Liver (tissue), 7 donors: ENCODE measurements at regions not wholly inside any gene's neighbourhood (a gene's known extent, or its start where the extent isn't known, plus 50 kb on each side); places are given as distances from the start of the nearest gene placed in this dataset.

ENCODE experiments used
- DNase-seq: peaks from one replicate; pipeline ENCODE4 v3.0.0-alpha.2; 2017; ENCODE audit warnings: low spot score
- H3K27ac ChIP-seq, 2 donors: one replicate each; pipeline ENCODE4 v1.7.0; 2013; ENCODE audit warnings: inconsistent platforms in 2 of 2, low read length in 2 of 2, control low read depth in 1 of 2, low read depth in 1 of 2, mild to moderate bottlenecking in 1 of 2
- H3K27me3 ChIP-seq, 4 donors: one replicate each; pipeline versions ENCODE4 v1.6.1 to v1.7.0; 2013; ENCODE audit warnings: low read length in 3 of 4, inconsistent platforms in 1 of 4, mild to moderate bottlenecking in 1 of 4, moderate library complexity in 1 of 4; ENCODE audit not compliant: control insufficient read depth in 4 of 4, insufficient read depth in 4 of 4
- H3K36me3 ChIP-seq, 4 donors: one replicate each; pipeline versions ENCODE4 v1.6.1 to v1.7.0; 2013; ENCODE audit warnings: low read length in 3 of 4, mild to moderate bottlenecking in 3 of 4, low read depth in 1 of 4, moderate library complexity in 1 of 4; ENCODE audit not compliant: control insufficient read depth in 4 of 4, insufficient read depth in 3 of 4
- H3K4me1 ChIP-seq, 4 donors: one replicate each; pipeline versions ENCODE4 v1.6.1 to v1.7.0; 2013; ENCODE audit warnings: low read length in 3 of 4, mild to moderate bottlenecking in 3 of 4, moderate library complexity in 1 of 4; ENCODE audit not compliant: control insufficient read depth in 4 of 4, insufficient read depth in 4 of 4
- H3K4me3 ChIP-seq, 3 donors: one replicate each; pipeline versions ENCODE4 v1.6.1 to v1.7.0; 2013; ENCODE audit warnings: low read length in 3 of 3, control low read depth in 1 of 3, low read depth in 1 of 3, mild to moderate bottlenecking in 1 of 3
- H3K9ac ChIP-seq, 2 donors: one replicate each; pipeline ENCODE4 v1.7.0; 2013; ENCODE audit warnings: low read length in 2 of 2, mild to moderate bottlenecking in 2 of 2, moderate library complexity in 2 of 2, control low read depth in 1 of 2, low read depth in 1 of 2
- H3K9me3 ChIP-seq, 4 donors: one replicate each; pipeline versions ENCODE4 v1.6.1 to v1.7.0; 2013; ENCODE audit warnings: low read length in 3 of 4; ENCODE audit not compliant: control insufficient read depth in 4 of 4
- EGR1 ChIP-seq, 2 donors: IDR thresholded peaks; 2 replicates each; pipeline ENCODE4 v1.6.1; 2016 to 2018; ENCODE audit warnings: antibody characterized with exemption in 2 of 2, low read depth in 2 of 2
- FOXA1 ChIP-seq: IDR thresholded peaks from 2 replicates; pipeline ENCODE4 v1.6.1; 2016; ENCODE audit warnings: antibody characterized with exemption
- FOXA2 ChIP-seq: IDR thresholded peaks from 2 replicates; pipeline ENCODE4 v1.6.1; 2016; ENCODE audit warnings: antibody characterized with exemption
- GABPA ChIP-seq, 2 donors: IDR thresholded peaks in 1 of 2; conservative IDR thresholded peaks in 1 of 2; 2 replicates each; pipeline ENCODE4 v1.6.1; 2016; ENCODE audit warnings: antibody characterized with exemption in 2 of 2, mild to moderate bottlenecking in 1 of 2, moderate library complexity in 1 of 2
- HNF4A ChIP-seq, 2 donors: conservative IDR thresholded peaks; 2 replicates each; pipeline ENCODE4 v1.6.1; 2016; ENCODE audit warnings: antibody characterized with exemption in 2 of 2, mild to moderate bottlenecking in 2 of 2
- HNF4G ChIP-seq: IDR thresholded peaks from 2 replicates; pipeline ENCODE4 v1.6.1; 2016; ENCODE audit warnings: antibody characterized with exemption
- JUND ChIP-seq, 2 donors: IDR thresholded peaks; 2 replicates each; pipeline ENCODE4 v1.6.1; 2016; ENCODE audit warnings: antibody characterized with exemption in 2 of 2
- NR2F2 ChIP-seq: IDR thresholded peaks from 2 replicates; pipeline ENCODE4 v1.6.1; 2016; ENCODE audit warnings: antibody characterized with exemption
- RAD21 ChIP-seq, 2 donors: IDR thresholded peaks; 2 replicates each; pipeline ENCODE4 v1.6.1; 2016; ENCODE audit warnings: antibody characterized with exemption in 2 of 2, mild to moderate bottlenecking in 2 of 2
- RXRA ChIP-seq, 2 donors: IDR thresholded peaks; 2 replicates each; pipeline ENCODE4 v1.6.1; 2017 to 2018; ENCODE audit warnings: antibody characterized with exemption in 2 of 2, mild to moderate bottlenecking in 1 of 2
- TAF1 ChIP-seq: conservative IDR thresholded peaks from 2 replicates; pipeline ENCODE4 v1.6.1; 2016; ENCODE audit warnings: antibody characterized with exemption, mild to moderate bottlenecking
- YY1 ChIP-seq: IDR thresholded peaks from 2 replicates; pipeline ENCODE4 v1.6.1; 2016; ENCODE audit warnings: antibody characterized with exemption, mild to moderate bottlenecking
- TF ChIP-seq, protein P1 (sequence below): fragments of 150-350 bp; IDR thresholded peaks from 2 replicates; pipeline ENCODE4 v1.5.1; 2017; ENCODE audit warnings: improper control_type of control experiment, low read depth, low read length; ENCODE audit not compliant: missing input control
- TF ChIP-seq, protein P2 (sequence below): IDR thresholded peaks from 2 replicates; pipeline ENCODE4 v1.6.1; 2016; ENCODE audit warnings: antibody characterized with exemption
- TF ChIP-seq, protein P3 (sequence below): IDR thresholded peaks from 2 replicates; pipeline ENCODE4 v1.6.1; 2016; ENCODE audit warnings: antibody characterized with exemption, mild to moderate bottlenecking
- TF ChIP-seq, protein P4 (sequence below): IDR thresholded peaks from 2 replicates; pipeline ENCODE4 v1.6.1; 2016; ENCODE audit warnings: antibody characterized with exemption
- TF ChIP-seq, protein P5 (sequence below): IDR thresholded peaks from 2 replicates; pipeline ENCODE4 v1.6.1; 2016; ENCODE audit warnings: antibody characterized with exemption
- donor health status: healthy.
- donor health status: healthy.
- donor health status: healthy.
- donor health status: healthy.

DNA sequence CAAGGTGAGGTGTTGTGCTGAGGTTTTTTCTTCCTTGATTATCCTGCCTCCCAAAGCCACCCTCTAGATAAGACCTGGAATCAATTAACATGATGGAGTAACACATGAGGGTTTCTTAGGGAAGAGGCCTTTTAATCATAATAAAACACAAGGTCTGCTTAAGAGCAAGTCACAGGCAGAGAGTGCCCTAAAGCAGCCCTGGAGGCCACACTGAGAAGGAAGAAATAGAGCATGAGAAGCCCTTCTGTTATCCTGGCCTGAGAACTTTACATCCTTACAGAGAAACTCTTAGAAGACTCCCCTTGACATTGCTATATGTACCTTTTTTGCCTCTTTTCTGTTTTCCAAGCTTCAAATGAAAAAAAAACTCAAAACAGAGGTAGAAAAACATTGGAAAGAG is 132.3 kb downstream of the CEP57L1 start:
- no peak for TF ChIP-seq YY1
- TF ChIP-seq, protein P1, sequence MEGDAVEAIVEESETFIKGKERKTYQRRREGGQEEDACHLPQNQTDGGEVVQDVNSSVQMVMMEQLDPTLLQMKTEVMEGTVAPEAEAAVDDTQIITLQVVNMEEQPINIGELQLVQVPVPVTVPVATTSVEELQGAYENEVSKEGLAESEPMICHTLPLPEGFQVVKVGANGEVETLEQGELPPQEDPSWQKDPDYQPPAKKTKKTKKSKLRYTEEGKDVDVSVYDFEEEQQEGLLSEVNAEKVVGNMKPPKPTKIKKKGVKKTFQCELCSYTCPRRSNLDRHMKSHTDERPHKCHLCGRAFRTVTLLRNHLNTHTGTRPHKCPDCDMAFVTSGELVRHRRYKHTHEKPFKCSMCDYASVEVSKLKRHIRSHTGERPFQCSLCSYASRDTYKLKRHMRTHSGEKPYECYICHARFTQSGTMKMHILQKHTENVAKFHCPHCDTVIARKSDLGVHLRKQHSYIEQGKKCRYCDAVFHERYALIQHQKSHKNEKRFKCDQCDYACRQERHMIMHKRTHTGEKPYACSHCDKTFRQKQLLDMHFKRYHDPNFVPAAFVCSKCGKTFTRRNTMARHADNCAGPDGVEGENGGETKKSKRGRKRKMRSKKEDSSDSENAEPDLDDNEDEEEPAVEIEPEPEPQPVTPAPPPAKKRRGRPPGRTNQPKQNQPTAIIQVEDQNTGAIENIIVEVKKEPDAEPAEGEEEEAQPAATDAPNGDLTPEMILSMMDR, result no peak
- no peak for TF ChIP-seq FOXA1
- TF ChIP-seq TAF1, result no peak
- TF ChIP-seq, protein P2, sequence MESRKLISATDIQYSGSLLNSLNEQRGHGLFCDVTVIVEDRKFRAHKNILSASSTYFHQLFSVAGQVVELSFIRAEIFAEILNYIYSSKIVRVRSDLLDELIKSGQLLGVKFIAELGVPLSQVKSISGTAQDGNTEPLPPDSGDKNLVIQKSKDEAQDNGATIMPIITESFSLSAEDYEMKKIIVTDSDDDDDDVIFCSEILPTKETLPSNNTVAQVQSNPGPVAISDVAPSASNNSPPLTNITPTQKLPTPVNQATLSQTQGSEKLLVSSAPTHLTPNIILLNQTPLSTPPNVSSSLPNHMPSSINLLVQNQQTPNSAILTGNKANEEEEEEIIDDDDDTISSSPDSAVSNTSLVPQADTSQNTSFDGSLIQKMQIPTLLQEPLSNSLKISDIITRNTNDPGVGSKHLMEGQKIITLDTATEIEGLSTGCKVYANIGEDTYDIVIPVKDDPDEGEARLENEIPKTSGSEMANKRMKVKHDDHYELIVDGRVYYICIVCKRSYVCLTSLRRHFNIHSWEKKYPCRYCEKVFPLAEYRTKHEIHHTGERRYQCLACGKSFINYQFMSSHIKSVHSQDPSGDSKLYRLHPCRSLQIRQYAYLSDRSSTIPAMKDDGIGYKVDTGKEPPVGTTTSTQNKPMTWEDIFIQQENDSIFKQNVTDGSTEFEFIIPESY, result no peak
- TF ChIP-seq, protein P3, sequence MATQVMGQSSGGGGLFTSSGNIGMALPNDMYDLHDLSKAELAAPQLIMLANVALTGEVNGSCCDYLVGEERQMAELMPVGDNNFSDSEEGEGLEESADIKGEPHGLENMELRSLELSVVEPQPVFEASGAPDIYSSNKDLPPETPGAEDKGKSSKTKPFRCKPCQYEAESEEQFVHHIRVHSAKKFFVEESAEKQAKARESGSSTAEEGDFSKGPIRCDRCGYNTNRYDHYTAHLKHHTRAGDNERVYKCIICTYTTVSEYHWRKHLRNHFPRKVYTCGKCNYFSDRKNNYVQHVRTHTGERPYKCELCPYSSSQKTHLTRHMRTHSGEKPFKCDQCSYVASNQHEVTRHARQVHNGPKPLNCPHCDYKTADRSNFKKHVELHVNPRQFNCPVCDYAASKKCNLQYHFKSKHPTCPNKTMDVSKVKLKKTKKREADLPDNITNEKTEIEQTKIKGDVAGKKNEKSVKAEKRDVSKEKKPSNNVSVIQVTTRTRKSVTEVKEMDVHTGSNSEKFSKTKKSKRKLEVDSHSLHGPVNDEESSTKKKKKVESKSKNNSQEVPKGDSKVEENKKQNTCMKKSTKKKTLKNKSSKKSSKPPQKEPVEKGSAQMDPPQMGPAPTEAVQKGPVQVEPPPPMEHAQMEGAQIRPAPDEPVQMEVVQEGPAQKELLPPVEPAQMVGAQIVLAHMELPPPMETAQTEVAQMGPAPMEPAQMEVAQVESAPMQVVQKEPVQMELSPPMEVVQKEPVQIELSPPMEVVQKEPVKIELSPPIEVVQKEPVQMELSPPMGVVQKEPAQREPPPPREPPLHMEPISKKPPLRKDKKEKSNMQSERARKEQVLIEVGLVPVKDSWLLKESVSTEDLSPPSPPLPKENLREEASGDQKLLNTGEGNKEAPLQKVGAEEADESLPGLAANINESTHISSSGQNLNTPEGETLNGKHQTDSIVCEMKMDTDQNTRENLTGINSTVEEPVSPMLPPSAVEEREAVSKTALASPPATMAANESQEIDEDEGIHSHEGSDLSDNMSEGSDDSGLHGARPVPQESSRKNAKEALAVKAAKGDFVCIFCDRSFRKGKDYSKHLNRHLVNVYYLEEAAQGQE, result no peak
- no peak for TF ChIP-seq EGR1 (IDR thresholded peaks at IDR 0.05; ENCODE audit: low read depth in 2 of 2)
- TF ChIP-seq RAD21 (IDR thresholded peaks at IDR 0.05), result no peak
- TF ChIP-seq JUND (IDR thresholded peaks at IDR 0.05), result no peak
- TF ChIP-seq RXRA (IDR thresholded peaks at IDR 0.05), result no peak
- no peak for TF ChIP-seq GABPA (IDR thresholded peaks at IDR 0.05 in 1 of 2, conservative IDR thresholded peaks at IDR 0.05 in 1 of 2)
- no peak for TF ChIP-seq NR2F2
- TF ChIP-seq, protein P4, sequence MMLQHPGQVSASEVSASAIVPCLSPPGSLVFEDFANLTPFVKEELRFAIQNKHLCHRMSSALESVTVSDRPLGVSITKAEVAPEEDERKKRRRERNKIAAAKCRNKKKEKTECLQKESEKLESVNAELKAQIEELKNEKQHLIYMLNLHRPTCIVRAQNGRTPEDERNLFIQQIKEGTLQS, result no peak
- no peak for TF ChIP-seq HNF4G
- TF ChIP-seq, protein P5, sequence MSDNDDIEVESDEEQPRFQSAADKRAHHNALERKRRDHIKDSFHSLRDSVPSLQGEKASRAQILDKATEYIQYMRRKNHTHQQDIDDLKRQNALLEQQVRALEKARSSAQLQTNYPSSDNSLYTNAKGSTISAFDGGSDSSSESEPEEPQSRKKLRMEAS, result no peak
- no peak for TF ChIP-seq FOXA2
- H3K9ac ChIP-seq, result no peak overlapping the region
- H3K36me3 ChIP-seq, result no peaks in the 10 kb centered on the region
- no peaks in the 10 kb centered on the region for H3K27me3 ChIP-seq
- no peak for DNase-seq
- H3K9me3 ChIP-seq, result peaks cover 0 to 6% (median 0%) of the 10 kb centered on the region in 4 donors
- no peak overlapping the region for H3K27ac ChIP-seq
- no peaks in the 10 kb centered on the region for H3K4me1 ChIP-seq
- H3K4me3 ChIP-seq, result no peak overlapping the region

DNA sequence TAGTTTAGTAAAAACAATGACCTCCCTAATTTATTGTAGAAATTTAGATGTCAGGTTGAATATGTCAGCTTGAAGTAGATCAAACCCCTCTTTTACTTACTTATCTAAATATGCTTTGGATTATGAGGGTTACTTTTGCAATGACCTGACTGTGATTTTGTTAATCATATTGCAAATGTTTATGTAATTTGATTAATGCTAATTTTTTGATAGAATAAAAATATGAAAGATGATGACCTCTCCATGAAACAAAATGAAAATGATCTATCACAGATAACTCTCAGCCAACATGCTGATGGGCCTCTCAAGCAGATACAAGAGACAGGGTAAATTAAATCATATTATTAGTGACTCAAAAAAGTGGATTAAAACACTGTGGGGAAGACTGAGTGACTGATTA is 131.0 kb downstream of the CEP57L1 start:
- TF ChIP-seq RAD21 (IDR thresholded peaks at IDR 0.05) (no peak), GABPA (IDR thresholded peaks at IDR 0.05 in 1 of 2, conservative IDR thresholded peaks at IDR 0.05 in 1 of 2) (no peak), HNF4A (conservative IDR thresholded peaks at IDR 0.05) (no peak), RXRA (IDR thresholded peaks at IDR 0.05) (no peak)
- TF ChIP-seq, protein P5, result no peak
- Histone ChIP-seq H3K27ac (no peak overlapping the region), H3K9me3 (peaks cover 0 to 6% (median 0%) of the 10 kb centered on the region in 4 donors), H3K36me3 (no peaks in the 10 kb centered on the region), H3K27me3 (no peaks in the 10 kb centered on the region), H3K9ac (no peak overlapping the region), H3K4me3 (no peak overlapping the region), H3K4me1 (no peaks in the 10 kb centered on the region)
- no peak for DNase-seq
